ENCODE measurements at regions not wholly inside any gene's neighbourhood (a gene's known extent, or its start where the extent isn't known, plus 50 kb on each side); places are given as distances from the start of the nearest gene placed in this dataset.

DNA sequence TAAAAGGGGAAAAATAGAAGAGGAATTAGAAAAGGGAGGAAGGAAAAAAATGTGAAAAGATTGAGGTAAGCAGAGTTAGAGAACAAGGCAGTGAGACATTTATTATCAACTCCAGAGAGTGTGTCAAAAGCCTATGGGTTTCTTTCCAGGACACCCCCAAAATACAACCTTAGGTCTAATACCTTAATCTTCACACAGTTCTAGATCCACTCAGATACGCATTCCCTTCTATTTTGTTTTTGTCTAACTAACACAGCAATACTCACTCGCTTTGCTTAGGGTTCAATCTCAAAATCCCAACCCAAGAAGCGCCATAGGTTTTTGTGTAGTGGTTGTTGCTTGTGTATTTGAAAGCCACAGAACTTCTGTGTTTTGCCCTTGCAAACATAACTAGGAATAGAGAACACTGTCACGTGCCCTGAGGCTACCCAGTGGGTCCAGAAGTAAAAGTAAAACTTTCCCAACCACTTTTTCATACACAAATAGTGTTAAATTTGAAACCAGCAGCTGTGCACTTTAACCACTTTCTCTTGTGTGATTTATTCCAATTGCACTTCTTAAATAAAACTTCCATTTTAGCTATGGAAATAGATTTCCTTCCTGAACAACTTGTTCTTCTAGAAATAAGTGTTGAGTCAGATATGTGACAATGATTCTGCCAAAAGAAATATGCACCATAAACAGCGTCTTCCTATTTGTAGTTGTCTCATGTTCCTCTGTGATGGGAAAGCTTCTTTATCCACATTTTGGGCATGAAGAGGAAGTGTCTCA, 414.7 kb upstream of the GHITM start:
- no peak for DNase-seq
- TF ChIP-seq POLR2AphosphoS5 (IDR thresholded peaks at IDR 0.05) (no peak), POLR2A (IDR thresholded peaks at IDR 0.05) (no peak), EP300 (IDR thresholded peaks at IDR 0.05) (no peak)
- TF ChIP-seq, protein P1, sequence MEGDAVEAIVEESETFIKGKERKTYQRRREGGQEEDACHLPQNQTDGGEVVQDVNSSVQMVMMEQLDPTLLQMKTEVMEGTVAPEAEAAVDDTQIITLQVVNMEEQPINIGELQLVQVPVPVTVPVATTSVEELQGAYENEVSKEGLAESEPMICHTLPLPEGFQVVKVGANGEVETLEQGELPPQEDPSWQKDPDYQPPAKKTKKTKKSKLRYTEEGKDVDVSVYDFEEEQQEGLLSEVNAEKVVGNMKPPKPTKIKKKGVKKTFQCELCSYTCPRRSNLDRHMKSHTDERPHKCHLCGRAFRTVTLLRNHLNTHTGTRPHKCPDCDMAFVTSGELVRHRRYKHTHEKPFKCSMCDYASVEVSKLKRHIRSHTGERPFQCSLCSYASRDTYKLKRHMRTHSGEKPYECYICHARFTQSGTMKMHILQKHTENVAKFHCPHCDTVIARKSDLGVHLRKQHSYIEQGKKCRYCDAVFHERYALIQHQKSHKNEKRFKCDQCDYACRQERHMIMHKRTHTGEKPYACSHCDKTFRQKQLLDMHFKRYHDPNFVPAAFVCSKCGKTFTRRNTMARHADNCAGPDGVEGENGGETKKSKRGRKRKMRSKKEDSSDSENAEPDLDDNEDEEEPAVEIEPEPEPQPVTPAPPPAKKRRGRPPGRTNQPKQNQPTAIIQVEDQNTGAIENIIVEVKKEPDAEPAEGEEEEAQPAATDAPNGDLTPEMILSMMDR (IDR thresholded peaks at IDR 0.05) = no peak
- Histone ChIP-seq H3K4me1 (no peaks in the 10 kb centered on the region), H3K9me3 (peaks cover 0 to 6% (median 2%) of the 10 kb centered on the region in 4 donors), H3K27me3 (no peaks in the 10 kb centered on the region), H3K27ac (no peak overlapping the region), H3K4me3 (no peak overlapping the region), H3K36me3 (no peaks in the 10 kb centered on the region)
- 74 to 78% (median 78%) methylated on average over 5 of the region's 5 CpGs for WGBS, 5 donors
- intact Hi-C loops (cut with DNase I; ENCODE audit: low total_unique reads) = no loop called here

DNA sequence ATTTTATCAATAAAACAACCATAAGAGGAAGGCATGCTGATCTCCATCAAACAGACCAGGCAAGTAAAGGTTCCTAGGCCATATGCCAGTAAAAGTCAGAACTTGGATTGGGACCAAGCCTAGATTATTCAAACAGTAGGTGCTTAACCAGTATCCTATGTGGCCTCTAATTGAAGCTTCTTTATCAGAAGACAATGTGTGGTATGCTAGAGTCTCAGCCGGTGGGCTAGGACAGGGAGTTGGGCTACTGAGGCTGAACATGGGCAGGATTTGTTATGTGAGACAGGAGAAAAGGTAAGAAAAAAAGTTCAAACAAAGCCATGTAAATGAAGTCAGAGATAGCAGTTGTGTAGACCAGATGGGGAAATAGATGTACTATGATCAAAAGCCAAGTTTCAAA, 413.7 kb upstream of the GHITM start:
- H3K27me3 ChIP-seq = no peaks in the 10 kb centered on the region
- no peak overlapping the region for H3K4me3 ChIP-seq
- no peak for DNase-seq
- TF ChIP-seq, protein P1 (IDR thresholded peaks at IDR 0.05) = no peak
- TF ChIP-seq POLR2AphosphoS5 (IDR thresholded peaks at IDR 0.05) (no peak), POLR2A (IDR thresholded peaks at IDR 0.05) (no peak), EP300 (IDR thresholded peaks at IDR 0.05) (no peak)
- WGBS, 5 donors = 42 to 71% (median 56%) methylated on average over 1 of the region's 1 CpG
- peaks cover 0 to 6% (median 2%) of the 10 kb centered on the region in 4 donors for H3K9me3 ChIP-seq
- intact Hi-C loops (cut with DNase I; ENCODE audit: low total_unique reads) = no loop called here
- H3K36me3 ChIP-seq = no peaks in the 10 kb centered on the region
- no peak overlapping the region for H3K27ac ChIP-seq
- H3K4me1 ChIP-seq = no peaks in the 10 kb centered on the region

DNA sequence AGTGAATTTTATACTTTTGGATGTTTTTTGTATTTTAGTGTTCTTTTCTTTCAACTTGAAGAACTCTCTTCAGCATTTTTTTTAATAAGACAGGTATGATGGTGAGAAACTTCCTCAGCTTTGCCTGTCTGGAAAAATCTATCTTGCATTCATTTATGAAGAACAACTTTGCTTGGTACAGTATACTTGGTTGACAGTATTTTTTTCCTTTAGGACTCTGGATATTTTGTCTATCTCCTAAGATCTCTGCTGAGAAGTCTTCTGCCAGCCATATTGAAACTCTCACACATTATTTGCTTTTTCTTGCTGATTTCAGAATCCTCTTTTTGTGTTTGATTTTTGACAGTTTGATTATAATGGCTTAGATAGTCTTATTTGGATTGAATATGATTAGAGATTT, 405.0 kb upstream of the GHITM start:
- Histone ChIP-seq H3K36me3 (no peaks in the 10 kb centered on the region), H3K4me3 (no peak overlapping the region), H3K9me3 (peaks cover 0 to 26% (median 17%) of the 10 kb centered on the region in 4 donors), H3K27ac (no peak overlapping the region), H3K27me3 (no peaks in the 10 kb centered on the region), H3K4me1 (no peaks in the 10 kb centered on the region)
- intact Hi-C loops (cut with DNase I; ENCODE audit: low total_unique reads) = no loop called here
- no peak for DNase-seq
- TF ChIP-seq POLR2AphosphoS5 (IDR thresholded peaks at IDR 0.05) (no peak), EP300 (IDR thresholded peaks at IDR 0.05) (no peak), POLR2A (IDR thresholded peaks at IDR 0.05) (no peak)
- TF ChIP-seq, protein P1 (IDR thresholded peaks at IDR 0.05) = no peak

DNA sequence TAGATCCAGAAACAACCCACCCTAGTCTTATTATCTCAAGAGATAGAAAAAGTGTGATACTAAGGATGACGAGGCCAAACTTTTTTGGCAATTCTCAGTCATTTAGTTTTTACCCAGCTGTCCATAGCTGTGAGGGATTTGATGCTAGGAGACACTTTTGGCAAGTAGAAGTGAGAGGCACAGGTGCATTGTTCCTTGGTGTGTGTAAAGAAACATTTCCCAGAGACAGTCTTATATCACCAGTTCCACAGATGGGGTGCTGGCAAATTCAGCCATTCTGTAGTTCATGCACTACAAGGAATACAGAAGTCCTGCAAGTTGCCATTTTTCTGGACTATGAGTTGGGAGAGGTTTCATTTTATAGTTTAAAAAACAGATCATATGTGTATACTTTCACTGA, 403.3 kb upstream of the GHITM start:
- no peaks in the 10 kb centered on the region for H3K4me1 ChIP-seq
- intact Hi-C loops (cut with DNase I; ENCODE audit: low total_unique reads) = no loop called here
- no peak overlapping the region for H3K4me3 ChIP-seq
- H3K27me3 ChIP-seq = no peaks in the 10 kb centered on the region
- H3K36me3 ChIP-seq = no peaks in the 10 kb centered on the region
- no peak for TF ChIP-seq POLR2A (IDR thresholded peaks at IDR 0.05)
- no peak for TF ChIP-seq POLR2AphosphoS5 (IDR thresholded peaks at IDR 0.05)
- TF ChIP-seq, protein P1 (IDR thresholded peaks at IDR 0.05) = no peak
- no peak for TF ChIP-seq EP300 (IDR thresholded peaks at IDR 0.05)
- DNase-seq = no peak
- 26 to 75% (median 45%) methylated on average over 1 of the region's 1 CpG for WGBS, 5 donors
- H3K27ac ChIP-seq = no peak overlapping the region
- H3K9me3 ChIP-seq = peaks cover 0 to 34% (median 26%) of the 10 kb centered on the region in 4 donors
